ENCODE measurements at regions not wholly inside any gene's neighbourhood (a gene's known extent, or its start where the extent isn't known, plus 50 kb on each side); places are given as distances from the start of the nearest gene placed in this dataset.

DNA sequence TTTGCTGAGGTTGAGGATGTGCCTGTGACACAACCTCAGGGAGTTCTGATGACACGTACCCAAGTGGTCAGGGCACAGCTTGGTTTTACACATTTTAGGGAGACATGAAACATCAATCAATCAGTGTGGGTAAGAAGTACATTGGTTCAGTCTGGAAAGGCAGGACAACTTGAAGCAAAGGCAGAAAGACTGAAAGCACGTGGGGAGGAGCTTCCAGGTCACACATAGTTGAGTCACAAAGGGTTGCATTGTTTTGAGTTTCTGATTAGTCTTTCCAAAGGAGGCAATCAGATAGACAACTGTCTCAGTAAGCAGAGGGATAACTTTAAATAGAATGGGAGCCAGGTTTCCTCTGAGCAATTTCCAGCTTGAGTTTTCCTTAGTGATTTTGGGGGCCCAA lies 1910.0 kb upstream of the AGA start:
- no peaks in the 10 kb centered on the region for H3K4me1 ChIP-seq (ENCODE audit: control insufficient read depth in 1 of 2, insufficient read depth in 2 of 2, low read length in 2 of 2)
- H3K9me3 ChIP-seq (ENCODE audit: control insufficient read depth in 1 of 2, insufficient read depth in 1 of 2, low read depth in 1 of 2, low read length in 2 of 2): no peaks in the 10 kb centered on the region
- no peak overlapping the region for H3K9ac ChIP-seq (ENCODE audit: low read length)
- intact Hi-C loops (cut with micrococcal nuclease): no loop called here
- RAD21 ChIA-PET (ENCODE audit: low non-redundant PET in 1 of 2, low total read pairs in 2 of 2, uncharacterized antibody in 2 of 2, unreplicated experiment in 2 of 2): no interaction called here
- no peaks in the 10 kb centered on the region for H4K20me1 ChIP-seq (ENCODE audit: insufficient read depth)
- H3K9me2 ChIP-seq (ENCODE audit: insufficient read depth): no peaks in the 10 kb centered on the region
- H3K79me2 ChIP-seq (ENCODE audit: insufficient read depth, low read length): no peaks in the 10 kb centered on the region
- DNase-seq (ENCODE audit: low read depth, low spot score) (no peak), ATAC-seq (peak; percentile 47)
- no peak overlapping the region for H3K4me2 ChIP-seq (ENCODE audit: low read length)
- H2AFZ ChIP-seq (ENCODE audit: low read depth, low read length, poor library complexity, severe bottlenecking): no peak overlapping the region
- H3K27ac ChIP-seq (ENCODE audit: low read depth, low read length): no peak overlapping the region
- H3K4me3 ChIP-seq (replicated peaks in 1 of 2; ENCODE audit: low read depth in 1 of 2, low read length in 2 of 2): no peak overlapping the region
- TF ChIP-seq JUND (IDR thresholded peaks at IDR 0.05): no peak
- TF ChIP-seq EZH2 (IDR thresholded peaks at IDR 0.05): no peak
- TF ChIP-seq ZFX (IDR thresholded peaks at IDR 0.05): no peak
- TF ChIP-seq EGR1 (IDR thresholded peaks at IDR 0.05; ENCODE audit: low read depth): no peak
- TF ChIP-seq, protein P1, sequence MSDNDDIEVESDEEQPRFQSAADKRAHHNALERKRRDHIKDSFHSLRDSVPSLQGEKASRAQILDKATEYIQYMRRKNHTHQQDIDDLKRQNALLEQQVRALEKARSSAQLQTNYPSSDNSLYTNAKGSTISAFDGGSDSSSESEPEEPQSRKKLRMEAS (IDR thresholded peaks at IDR 0.05): no peak
- TF ChIP-seq, protein P2, sequence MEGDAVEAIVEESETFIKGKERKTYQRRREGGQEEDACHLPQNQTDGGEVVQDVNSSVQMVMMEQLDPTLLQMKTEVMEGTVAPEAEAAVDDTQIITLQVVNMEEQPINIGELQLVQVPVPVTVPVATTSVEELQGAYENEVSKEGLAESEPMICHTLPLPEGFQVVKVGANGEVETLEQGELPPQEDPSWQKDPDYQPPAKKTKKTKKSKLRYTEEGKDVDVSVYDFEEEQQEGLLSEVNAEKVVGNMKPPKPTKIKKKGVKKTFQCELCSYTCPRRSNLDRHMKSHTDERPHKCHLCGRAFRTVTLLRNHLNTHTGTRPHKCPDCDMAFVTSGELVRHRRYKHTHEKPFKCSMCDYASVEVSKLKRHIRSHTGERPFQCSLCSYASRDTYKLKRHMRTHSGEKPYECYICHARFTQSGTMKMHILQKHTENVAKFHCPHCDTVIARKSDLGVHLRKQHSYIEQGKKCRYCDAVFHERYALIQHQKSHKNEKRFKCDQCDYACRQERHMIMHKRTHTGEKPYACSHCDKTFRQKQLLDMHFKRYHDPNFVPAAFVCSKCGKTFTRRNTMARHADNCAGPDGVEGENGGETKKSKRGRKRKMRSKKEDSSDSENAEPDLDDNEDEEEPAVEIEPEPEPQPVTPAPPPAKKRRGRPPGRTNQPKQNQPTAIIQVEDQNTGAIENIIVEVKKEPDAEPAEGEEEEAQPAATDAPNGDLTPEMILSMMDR (IDR thresholded peaks at IDR 0.05 in 2 of 3, conservative IDR thresholded peaks at IDR 0.05 in 1 of 3; ENCODE audit: borderline replicate concordance in 1 of 3, insufficient read depth in 1 of 3, low read depth in 2 of 3, low read length in 2 of 3): no peak
- no peak for TF ChIP-seq RAD21 (IDR thresholded peaks at IDR 0.05; ENCODE audit: low read depth)
- no peak for TF ChIP-seq CEBPB (IDR thresholded peaks at IDR 0.05; ENCODE audit: low read depth)
- no peak for TF ChIP-seq FOSL1 (IDR thresholded peaks at IDR 0.05; ENCODE audit: low read depth)
- TF ChIP-seq, protein P3, sequence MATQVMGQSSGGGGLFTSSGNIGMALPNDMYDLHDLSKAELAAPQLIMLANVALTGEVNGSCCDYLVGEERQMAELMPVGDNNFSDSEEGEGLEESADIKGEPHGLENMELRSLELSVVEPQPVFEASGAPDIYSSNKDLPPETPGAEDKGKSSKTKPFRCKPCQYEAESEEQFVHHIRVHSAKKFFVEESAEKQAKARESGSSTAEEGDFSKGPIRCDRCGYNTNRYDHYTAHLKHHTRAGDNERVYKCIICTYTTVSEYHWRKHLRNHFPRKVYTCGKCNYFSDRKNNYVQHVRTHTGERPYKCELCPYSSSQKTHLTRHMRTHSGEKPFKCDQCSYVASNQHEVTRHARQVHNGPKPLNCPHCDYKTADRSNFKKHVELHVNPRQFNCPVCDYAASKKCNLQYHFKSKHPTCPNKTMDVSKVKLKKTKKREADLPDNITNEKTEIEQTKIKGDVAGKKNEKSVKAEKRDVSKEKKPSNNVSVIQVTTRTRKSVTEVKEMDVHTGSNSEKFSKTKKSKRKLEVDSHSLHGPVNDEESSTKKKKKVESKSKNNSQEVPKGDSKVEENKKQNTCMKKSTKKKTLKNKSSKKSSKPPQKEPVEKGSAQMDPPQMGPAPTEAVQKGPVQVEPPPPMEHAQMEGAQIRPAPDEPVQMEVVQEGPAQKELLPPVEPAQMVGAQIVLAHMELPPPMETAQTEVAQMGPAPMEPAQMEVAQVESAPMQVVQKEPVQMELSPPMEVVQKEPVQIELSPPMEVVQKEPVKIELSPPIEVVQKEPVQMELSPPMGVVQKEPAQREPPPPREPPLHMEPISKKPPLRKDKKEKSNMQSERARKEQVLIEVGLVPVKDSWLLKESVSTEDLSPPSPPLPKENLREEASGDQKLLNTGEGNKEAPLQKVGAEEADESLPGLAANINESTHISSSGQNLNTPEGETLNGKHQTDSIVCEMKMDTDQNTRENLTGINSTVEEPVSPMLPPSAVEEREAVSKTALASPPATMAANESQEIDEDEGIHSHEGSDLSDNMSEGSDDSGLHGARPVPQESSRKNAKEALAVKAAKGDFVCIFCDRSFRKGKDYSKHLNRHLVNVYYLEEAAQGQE (IDR thresholded peaks at IDR 0.05; ENCODE audit: low read depth): no peak
- TF ChIP-seq TCF7L2 (IDR thresholded peaks at IDR 0.05; ENCODE audit: borderline replicate concordance, extremely low read depth, insufficient read depth, insufficient read length): no peak
- TF ChIP-seq, protein P4, sequence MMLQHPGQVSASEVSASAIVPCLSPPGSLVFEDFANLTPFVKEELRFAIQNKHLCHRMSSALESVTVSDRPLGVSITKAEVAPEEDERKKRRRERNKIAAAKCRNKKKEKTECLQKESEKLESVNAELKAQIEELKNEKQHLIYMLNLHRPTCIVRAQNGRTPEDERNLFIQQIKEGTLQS (IDR thresholded peaks at IDR 0.05): no peak
- no peak for TF ChIP-seq EZH2phosphoT487 (IDR thresholded peaks at IDR 0.05; ENCODE audit: borderline replicate concordance)
- no peak for TF ChIP-seq ZNF274 (IDR thresholded peaks at IDR 0.05; ENCODE audit: low read depth, low read length)
- no peak for TF ChIP-seq SRF (IDR thresholded peaks at IDR 0.05; ENCODE audit: low read depth)
- TF ChIP-seq, protein P5, sequence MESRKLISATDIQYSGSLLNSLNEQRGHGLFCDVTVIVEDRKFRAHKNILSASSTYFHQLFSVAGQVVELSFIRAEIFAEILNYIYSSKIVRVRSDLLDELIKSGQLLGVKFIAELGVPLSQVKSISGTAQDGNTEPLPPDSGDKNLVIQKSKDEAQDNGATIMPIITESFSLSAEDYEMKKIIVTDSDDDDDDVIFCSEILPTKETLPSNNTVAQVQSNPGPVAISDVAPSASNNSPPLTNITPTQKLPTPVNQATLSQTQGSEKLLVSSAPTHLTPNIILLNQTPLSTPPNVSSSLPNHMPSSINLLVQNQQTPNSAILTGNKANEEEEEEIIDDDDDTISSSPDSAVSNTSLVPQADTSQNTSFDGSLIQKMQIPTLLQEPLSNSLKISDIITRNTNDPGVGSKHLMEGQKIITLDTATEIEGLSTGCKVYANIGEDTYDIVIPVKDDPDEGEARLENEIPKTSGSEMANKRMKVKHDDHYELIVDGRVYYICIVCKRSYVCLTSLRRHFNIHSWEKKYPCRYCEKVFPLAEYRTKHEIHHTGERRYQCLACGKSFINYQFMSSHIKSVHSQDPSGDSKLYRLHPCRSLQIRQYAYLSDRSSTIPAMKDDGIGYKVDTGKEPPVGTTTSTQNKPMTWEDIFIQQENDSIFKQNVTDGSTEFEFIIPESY (IDR thresholded peaks at IDR 0.05; ENCODE audit: extremely low read depth, insufficient replicate concordance, low read length): no peak
- TF ChIP-seq POLR2A (IDR thresholded peaks at IDR 0.05; ENCODE audit: borderline replicate concordance, extremely low read depth, insufficient read depth, insufficient read length): no peak
- TF ChIP-seq ELF1 (IDR thresholded peaks at IDR 0.05; ENCODE audit: borderline replicate concordance, low read depth): no peak
- TF ChIP-seq SP1 (IDR thresholded peaks at IDR 0.05; ENCODE audit: low read depth): no peak
- CTCF ChIA-PET: no interaction called here
- no peaks in the 10 kb centered on the region for H3K36me3 ChIP-seq (ENCODE audit: control insufficient read depth in 1 of 2, insufficient read depth in 2 of 2, low read length in 2 of 2)
- BruUV-seq (replicated peaks): no TSS peak
- POLR2A ChIA-PET: no interaction called here
- no peaks in the 10 kb centered on the region for H3K27me3 ChIP-seq (ENCODE audit: insufficient read depth, low read length)

Data from HCT116 (cell line).